AML-193 (cell line): ENCODE measurements at regions not wholly inside any gene's neighbourhood (a gene's known extent, or its start where the extent isn't known, plus 50 kb on each side); places are given as distances from the start of the nearest gene placed in this dataset.

Source experiments
- DNase-seq, 2 experiments: peaks; one replicate each; lab custom pipeline; 2025; lab: John Stamatoyannopoulos, UW

DNA sequence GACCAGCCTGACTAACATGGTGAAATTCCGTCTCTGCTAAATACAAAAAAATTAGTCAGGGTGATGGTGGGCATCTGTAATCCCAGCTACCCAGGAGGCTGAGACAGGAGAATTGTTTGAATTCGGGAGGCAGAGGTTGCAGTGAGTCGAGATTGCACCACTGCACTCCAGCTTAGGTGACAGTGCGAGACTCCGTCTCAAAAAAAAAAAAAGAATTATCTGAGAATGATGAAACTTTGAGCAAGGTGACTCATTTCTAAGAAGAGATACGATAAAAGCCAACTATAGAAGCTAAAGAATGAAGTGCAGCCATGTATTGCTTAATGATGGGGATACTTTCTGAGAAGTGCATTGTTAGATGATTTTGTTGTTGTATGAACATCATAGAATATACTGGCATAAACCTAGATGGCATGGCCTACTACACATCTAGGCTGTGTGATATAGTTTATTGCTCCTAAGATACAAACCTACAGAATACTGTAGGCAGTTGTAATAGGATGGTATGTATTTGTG, 64.7 kb downstream of the SNRPE start:
- DNase-seq, result no peak

DNA sequence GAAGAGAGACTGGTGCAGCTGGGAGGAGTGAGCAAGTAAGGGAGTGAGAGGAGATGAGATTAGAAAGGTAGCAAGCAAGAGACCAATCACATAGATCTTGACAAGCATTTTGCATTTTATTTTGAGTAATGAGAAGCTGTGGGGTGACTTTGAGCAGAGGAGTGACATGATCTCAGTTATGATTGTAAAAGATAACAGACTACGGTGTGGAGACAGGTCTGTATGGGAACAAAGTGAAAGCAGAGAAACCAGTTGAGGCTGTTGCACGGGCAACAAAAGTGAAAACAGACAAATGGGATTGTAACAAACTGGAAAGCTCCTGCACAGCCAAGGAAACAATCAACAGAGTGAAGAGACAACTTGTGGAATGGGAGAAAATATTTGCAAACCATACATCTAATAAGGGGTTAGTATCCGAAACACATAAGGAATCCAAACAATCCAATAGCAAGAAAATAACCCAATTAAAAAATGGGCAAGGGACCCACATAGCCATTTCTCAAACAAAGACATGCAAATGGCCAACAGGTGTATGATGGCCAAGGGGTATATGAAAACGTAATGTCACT, 68.4 kb downstream of the SNRPE start:
- DNase-seq, result no peak

DNA sequence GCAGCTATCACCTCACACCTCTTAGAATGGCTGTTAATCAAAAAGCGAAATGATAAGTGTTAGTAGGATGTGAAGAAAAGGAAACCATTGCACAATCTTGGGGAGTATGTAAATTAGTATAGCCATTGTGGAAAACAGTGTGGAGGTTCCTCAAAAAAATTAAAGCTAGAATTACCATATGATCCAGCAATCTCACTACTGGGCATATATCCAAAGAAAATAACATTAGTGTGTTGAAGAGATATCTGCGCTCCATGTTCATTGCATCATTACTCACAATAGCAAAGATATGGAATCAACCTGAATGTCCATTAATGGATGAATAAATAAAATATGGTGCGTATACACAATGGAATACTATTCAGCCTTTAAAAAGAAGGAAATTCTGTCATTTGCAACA, 68.9 kb downstream of the SNRPE start:
- DNase-seq, result peak; percentile 35 to 38

- DNase-seq, result no peak
Measured at GRCh38 chr1:203931953-203932352, 70.6 kb downstream of the SNRPE start.

DNA sequence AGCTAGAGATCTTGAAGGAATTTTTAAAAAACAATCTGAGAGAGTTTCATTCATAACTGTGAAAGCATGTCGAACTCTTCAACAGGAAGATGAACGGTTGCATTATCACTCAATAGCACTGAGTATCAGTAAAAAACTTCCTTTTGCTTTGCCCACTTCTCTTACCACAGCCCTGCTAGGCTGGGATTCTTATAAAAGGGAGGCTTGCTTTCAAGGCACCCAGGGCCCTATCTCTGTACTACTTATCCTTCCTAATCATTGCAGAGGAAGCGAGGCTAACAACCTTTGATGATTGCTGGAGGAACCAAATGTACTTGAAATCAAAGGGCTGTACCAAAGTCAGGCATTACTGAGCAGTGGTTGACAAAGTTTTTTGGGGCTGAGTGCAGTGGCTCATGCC, 71.2 kb downstream of the SNRPE start:
- DNase-seq, result no peak

DNA sequence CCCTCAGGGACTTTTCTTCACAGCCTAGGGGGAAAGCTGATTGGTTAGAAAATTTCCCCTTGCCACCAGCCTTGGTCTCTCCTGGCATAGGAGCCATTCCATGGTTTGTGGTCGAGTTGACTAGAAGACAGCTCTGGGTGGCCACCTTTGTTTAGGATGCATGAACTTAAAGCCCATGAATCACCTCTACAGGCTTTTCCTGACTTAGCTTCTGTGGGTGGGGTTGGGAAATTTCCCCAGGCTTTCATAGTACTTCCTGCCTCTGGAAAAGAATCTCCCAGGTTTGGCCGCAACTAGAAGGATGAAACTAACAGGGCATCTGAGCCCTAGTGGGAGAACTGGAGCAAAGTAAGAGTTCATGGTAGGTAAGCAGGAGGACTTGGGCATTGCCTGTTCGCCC, 72.6 kb downstream of the SNRPE start:
- DNase-seq, result no peak

DNA sequence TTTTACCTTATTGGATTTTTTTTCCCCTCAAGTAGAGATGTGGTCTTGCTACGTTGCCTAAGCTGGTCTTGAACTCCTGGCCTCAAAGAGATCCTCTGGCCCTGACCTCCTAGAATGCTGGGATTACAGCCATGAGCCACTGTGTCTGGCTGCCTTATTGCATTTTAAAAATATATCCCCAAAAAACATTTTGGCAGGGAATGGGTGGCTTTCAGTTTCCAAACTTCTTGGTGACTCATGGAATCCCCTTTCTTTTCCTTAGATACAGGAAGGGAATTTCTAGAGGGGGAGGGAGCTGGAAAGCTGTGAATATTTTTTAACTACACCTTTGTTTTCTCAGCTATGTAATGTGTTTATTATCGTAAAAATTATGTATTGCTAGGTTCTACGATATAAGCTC, 73.3 kb downstream of the SNRPE start:
- DNase-seq, result no peak

DNA sequence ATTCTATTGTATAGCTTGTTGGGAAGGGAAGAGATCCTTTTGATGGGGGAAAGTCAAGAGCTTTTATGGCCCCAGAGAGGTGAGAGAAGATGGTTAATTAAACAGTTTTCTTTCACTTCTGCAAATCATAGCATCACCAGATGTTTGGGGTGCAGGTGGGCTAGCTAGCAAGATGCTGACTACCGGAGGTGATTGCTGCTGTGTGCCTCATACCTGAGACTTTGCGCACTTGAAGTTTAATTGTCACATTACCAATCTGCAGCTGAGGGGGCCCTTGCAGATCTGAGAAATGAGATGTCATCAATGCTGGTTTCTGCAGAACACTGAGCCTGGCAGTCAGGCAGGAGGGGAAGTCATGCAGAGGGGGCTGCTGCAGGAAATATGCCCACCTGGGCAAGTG, 73.9 kb downstream of the SNRPE start:
- DNase-seq, result no peak

DNA sequence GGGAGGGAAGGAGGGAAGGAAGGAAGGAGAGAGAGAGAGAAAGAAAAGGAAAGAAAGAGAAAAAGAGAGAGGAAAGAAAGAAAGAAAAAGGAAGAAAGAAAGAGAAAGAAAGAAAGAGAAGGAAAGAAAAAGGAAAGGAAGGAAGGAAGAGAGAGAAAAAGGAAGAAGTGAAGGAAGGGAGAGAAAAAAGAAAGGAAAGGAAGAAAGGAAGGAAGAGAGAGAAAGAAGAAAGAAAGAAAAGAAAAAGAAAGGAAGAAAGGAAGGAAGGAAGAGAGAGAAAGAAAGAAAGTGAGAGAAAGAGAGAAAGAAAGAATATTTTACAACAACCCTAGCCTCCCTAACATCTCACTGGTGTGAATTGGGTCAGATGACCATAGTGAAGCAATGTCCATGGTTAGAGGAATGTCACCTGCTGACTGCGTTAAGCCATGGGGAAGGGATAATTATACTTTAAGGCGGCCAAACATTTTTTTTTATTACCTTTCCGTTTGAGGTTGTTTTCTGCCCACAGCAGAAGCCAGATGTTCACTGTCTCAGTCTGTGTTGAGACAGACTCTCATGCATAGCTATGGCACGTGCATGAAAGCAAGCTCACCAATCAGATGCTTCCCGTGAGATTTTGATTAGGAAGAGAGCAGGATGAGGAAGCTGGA, 76.4 kb downstream of the SNRPE start:
- no peak for DNase-seq

- DNase-seq, result no peak
Measured at GRCh38 chr1:203944651-203945404, 83.4 kb downstream of the SNRPE start.

GRCh38 chr1:203954293-203954692, 92.9 kb downstream of the SNRPE start:
- no peak for DNase-seq

GRCh38 chr1:203954788-203955552, 93.6 kb downstream of the SNRPE start:
- DNase-seq, result peak; percentile 75

DNA sequence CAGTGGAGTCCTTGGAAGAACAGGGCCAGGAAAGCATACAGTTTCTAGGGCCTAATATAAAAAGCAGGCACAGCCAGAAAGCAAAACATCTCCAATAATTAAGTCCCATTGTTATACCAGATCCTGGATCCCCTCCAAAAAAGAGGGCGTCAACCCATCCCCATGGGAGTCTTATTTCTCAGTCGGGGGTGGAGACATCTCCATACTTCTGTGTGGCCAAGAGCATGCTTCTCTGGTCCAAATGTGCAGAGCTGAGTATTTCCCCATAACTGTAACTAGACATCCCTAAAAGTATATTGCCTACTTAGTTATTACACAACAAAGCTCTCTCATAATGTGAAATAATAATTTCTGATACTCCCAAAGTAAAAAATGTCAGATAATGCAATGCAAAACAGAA, 104.2 kb upstream of the SOX13 start:
- no peak for DNase-seq

GRCh38 chr1:203969846-203970245, 103.1 kb upstream of the SOX13 start:
- no peak for DNase-seq

GRCh38 chr1:203985044-203985443, 87.9 kb upstream of the SOX13 start:
- no peak for DNase-seq

DNA sequence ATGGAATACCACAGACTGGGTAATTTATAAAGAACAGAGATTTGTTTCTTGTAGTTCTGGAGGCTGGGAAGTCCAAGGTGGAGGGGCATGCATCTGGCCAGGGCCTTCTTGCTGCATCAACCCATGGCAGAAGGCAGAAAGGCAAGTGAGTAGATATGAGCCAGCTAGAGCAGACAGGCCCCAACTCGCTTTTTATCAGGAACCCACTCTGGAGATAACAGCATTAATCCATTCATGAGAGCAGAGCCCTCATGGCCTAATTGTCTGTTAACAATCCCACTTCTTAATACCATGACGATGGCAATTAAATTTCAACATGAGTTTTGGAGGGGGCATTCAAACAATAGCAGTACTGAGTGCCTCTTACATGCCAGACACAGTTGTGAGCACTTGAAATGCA, 87.2 kb upstream of the SOX13 start:
- DNase-seq, result no peak

- DNase-seq, result no peak
Measured at GRCh38 chr1:203986887-203987461, 85.9 kb upstream of the SOX13 start.

GRCh38 chr1:203990118-203990517, 82.8 kb upstream of the SOX13 start:
- no peak for DNase-seq

DNA sequence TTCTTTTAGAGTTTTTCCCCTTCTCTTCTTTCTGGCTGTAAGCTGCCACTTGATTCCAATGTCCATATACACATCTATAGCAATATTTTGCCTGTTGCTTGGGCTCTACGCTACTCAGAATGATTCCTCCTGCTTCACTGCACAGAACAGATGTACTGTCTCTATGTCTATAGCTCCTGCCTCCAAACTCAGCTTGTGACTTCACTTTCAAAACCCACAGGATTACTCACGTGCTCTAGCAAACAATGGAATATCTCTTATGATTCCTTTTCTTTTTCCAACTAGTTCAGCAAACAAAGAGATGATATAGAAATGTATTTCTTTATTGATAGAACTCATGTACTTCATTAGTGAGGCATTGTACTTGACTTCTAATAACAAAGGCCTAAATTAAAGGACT, 80.5 kb upstream of the SOX13 start:
- DNase-seq, result no peak

DNA sequence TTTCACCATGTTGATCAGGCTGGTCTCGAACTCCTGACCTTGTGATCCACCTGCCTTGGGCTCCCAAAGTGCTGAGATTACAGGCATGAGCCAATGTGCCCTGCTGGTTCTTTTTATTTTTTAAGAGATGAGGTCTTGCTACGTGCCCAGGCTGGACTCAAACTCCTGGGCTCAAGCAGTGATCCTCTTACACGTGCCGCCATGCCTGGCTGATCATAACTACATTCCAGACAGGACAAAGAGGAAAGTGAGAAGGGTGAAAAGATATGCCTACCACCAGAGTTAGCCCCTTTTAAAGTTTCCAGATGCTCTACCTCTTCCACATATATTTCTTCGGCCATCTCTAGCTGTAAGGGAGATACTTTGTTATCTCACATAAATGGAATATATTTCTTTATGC, 79.7 kb upstream of the SOX13 start:
- DNase-seq, result no peak

DNA sequence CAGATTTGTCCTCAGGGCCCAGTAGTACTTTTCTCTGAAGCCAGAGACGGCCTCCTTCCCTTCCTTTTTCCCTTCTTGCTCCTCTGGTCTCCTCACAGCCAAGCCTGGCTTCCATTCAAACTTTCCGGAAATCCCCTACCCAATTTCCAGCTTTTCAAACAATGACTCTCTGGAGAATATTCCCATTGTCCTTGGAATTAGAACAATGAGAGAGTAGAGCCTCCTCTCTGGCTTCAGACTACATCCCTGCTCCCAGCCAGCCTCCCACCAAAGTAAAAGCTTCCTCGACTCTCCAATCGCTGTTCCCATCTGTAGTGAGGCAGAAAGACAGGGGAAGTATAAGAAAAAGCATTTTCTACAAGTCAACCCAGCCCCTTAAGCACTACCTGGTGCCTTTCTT, 77.7 kb upstream of the SOX13 start:
- DNase-seq, result no peak

DNA sequence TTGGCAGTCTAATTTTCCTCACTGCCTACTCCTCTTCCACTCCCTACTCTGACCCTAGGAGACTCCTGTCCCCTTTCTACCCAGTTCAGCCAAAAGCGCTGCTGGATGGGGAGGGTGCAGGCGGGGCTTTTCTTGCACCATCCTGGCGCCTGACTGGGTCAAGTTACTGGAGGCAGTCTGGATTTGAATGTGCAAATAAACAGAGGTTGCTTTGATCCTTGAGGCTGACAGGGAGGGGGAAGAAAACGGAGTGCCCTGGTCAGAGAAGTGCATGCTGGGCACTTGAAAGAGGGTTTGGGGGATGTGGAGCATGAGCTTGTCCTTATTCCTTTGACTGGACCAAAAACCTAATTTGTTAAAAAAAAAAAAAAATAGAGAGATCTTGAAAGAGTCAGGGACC, 76.8 kb upstream of the SOX13 start:
- no peak for DNase-seq
